Adipocyte (in vitro differentiated cells): ENCODE measurements at regions not wholly inside any gene's neighbourhood (a gene's known extent, or its start where the extent isn't known, plus 50 kb on each side); places are given as distances from the start of the nearest gene placed in this dataset.

Source experiments
- DNase-seq: peaks from one replicate; pipeline ENCODE4 v3.0.0-alpha.2; 2015; ENCODE audit warnings: low read depth
- H3K27me3 ChIP-seq: replicated peaks from 2 replicates; pipeline ENCODE4 v1.7.0; 2013; ENCODE audit warnings: mild to moderate bottlenecking, low read length, moderate library complexity; ENCODE audit not compliant: control insufficient read depth, insufficient read depth
- H3K36me3 ChIP-seq: 2 replicates; pipeline ENCODE4 v1.7.0; 2013; ENCODE audit warnings: low read length, mild to moderate bottlenecking, moderate library complexity; ENCODE audit not compliant: control insufficient read depth, insufficient read depth, severe bottlenecking
- H3K4me1 ChIP-seq: 2 replicates; pipeline ENCODE4 v1.7.0; 2013; ENCODE audit warnings: mild to moderate bottlenecking, low read length, moderate library complexity; ENCODE audit not compliant: control insufficient read depth, insufficient read depth
- H3K4me3 ChIP-seq: 2 replicates; pipeline ENCODE4 v1.7.0; 2013; ENCODE audit warnings: mild to moderate bottlenecking, low read length, moderate library complexity
- H3K9ac ChIP-seq: 2 replicates; pipeline ENCODE4 v1.7.0; 2013; ENCODE audit warnings: mild to moderate bottlenecking, low read length, moderate library complexity
- H3K9me3 ChIP-seq: 2 replicates; pipeline ENCODE4 v1.7.0; 2013; ENCODE audit warnings: mild to moderate bottlenecking, low read length, moderate library complexity; ENCODE audit not compliant: control insufficient read depth

DNA sequence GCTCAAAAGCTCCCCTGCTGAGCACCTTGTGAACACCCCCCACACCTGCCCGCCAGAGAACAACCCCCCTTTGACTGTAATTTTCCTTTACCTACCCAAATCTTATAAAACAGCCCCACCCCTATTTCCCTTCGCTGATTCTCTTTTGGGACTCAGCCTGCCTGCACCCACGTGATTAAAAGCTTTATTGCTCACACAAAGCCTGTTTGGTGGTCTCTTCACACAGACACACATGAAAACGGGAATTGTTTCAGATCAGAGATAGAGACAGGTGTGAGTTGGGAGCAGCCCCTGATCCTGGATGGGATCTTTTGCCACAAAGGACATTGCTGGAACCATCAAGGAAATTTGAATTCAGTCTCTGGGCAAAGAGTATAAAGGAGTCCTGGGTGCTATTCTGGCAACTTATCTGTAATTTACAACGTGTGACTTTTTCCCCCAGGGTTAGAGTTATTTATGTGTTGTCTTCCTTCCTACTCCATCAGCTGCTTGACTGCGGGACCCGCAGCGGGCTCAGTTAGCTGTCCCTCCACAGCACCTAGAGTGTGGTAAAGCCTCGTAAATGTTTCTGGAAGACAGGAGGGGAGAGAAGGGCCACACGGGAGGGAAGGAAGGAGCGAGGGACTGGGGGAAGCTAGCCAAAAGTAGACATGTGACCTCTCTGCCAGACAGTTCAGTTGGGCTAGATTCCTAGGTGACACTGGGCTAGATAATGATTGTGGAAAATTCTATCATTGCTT lies 437.0 kb downstream of the ZNF608 start:
- no peak for DNase-seq
- no peaks in the 10 kb centered on the region for H3K36me3 ChIP-seq
- H3K4me3 ChIP-seq, result no peak overlapping the region
- no peaks in the 10 kb centered on the region for H3K27me3 ChIP-seq
- H3K4me1 ChIP-seq, result no peaks in the 10 kb centered on the region
- H3K9me3 ChIP-seq, result no peaks in the 10 kb centered on the region
- H3K9ac ChIP-seq, result no peak overlapping the region

DNA sequence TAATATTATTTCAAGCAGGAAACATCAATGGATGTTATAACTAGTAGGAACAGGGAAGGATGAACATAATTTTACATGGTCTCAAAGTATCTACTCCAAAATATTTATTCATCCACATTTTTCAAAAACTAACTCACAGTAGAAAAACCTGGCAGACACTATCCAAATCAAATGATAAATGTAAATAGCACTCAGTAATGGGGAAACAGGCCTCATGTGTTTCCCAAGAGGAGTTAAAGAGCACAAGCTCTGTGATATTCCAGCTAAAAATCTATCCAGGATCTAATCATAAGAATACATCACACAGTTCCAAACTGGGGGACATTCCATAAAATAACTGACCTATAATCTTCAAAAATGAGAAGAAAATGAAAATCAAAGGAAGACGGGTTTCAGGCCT lies 443.1 kb downstream of the ZNF608 start:
- Histone ChIP-seq H3K4me3 (no peak overlapping the region), H3K36me3 (no peaks in the 10 kb centered on the region), H3K27me3 (no peaks in the 10 kb centered on the region), H3K9me3 (no peaks in the 10 kb centered on the region), H3K9ac (no peak overlapping the region), H3K4me1 (peaks cover 21% of the 10 kb centered on the region)
- DNase-seq, result no peak

DNA sequence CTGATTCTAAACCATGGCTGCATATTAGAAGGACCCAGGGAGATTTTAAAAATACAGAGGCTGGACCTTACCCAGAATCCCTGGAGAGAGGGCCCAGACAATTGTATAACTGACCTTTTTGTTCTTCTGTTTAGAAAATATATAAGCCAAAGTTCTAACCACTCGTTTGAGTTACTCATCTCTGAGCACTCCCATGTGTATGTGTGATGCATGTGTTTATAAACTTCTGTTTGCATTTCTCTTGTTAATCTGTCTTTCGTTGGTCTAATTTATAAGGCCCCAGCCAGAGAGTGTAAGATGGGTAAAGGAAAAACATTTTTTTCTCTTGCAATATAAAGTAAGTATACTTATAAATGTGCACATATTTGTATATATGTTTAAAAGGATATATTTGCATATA lies 443.9 kb downstream of the ZNF608 start:
- Histone ChIP-seq H3K4me1 (peaks cover 21% of the 10 kb centered on the region), H3K27me3 (no peaks in the 10 kb centered on the region), H3K9ac (no peak overlapping the region), H3K9me3 (no peaks in the 10 kb centered on the region), H3K36me3 (no peaks in the 10 kb centered on the region), H3K4me3 (no peak overlapping the region)
- DNase-seq, result no peak

DNA sequence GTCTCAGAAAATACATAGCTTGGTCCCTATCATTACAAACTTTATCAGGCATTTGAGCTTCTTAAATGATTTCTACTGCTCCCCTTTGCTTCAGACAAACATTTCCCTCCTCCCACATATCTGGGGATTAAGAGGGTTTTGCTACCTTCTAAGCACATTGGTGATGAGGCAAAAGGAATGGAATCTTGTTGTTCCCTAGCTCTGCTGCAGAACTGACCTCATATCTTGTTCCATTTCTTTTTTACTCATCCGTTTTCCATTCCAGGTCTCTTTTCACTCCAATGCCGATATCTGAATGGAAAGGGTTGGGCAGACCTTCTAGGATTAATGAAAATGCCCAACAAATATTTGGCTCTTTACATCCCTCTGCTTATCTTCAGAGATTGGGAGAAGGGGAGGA lies 444.6 kb downstream of the ZNF608 start:
- peak; percentile 69 for DNase-seq
- Histone ChIP-seq H3K27me3 (no peaks in the 10 kb centered on the region), H3K36me3 (no peaks in the 10 kb centered on the region), H3K4me1 (peaks cover 21% of the 10 kb centered on the region), H3K9me3 (no peaks in the 10 kb centered on the region), H3K4me3 (no peak overlapping the region), H3K9ac (no peak overlapping the region)

DNA sequence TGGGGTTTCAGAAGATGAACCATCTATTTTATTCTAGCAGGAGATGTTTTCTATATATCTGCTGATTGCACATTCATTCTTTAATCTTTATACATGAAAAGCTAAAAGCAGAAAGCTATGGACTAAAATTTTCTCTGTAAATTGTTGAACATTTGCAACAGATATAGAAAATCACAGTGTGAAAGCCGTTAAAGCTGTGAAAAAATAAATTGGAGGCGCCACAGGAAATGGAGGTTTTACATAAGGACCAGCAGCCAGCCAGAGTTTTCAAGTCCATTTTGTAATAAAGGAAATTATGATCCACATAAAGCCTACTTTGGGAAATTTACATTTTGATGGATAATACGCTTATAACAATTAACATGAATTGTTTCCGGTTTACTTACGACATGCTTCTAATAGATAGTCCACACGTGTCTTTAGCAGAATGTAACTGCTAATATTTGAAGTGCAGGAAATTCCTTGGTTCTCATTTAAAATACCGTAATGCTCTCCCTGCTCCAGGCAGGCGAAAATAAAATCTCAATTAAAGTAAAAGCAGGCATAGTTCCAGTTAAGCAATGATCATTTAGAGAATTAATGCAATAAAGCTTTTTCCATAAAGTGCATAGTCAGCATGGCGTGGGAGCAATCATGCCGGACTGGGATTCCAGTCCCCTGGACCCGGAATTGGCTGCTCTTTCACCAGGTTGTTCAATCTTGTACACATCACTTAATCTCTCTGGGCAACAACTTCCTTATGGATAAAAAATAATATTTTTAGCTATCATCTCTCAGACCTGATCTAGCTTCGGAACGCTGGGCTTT lies 445.4 kb downstream of the ZNF608 start:
- peaks cover 21% of the 10 kb centered on the region for H3K4me1 ChIP-seq
- H3K9ac ChIP-seq, result no peak overlapping the region
- no peaks in the 10 kb centered on the region for H3K27me3 ChIP-seq
- no peak for DNase-seq
- H3K4me3 ChIP-seq, result no peak overlapping the region
- H3K9me3 ChIP-seq, result no peaks in the 10 kb centered on the region
- H3K36me3 ChIP-seq, result no peaks in the 10 kb centered on the region

DNA sequence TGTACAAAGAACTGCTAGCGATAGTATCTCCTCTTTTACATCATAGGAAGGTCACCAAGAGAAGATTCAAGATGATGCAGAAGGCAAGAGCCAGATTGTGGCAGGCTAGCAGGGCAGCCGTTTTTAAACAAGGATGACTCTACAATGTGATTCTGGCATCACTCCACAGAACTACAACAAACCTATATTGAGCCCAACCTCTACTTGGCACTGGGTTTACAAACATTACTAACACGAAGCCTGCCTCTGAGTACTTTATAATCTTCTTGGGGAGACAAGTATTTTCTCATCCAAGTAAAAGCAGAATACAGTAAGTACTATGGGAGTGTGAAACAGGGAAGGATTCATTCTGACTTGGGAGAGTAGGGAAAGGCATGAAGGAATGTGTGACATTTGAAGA lies 448.6 kb downstream of the ZNF608 start:
- H3K4me3 ChIP-seq, result no peak overlapping the region
- H3K9me3 ChIP-seq, result no peaks in the 10 kb centered on the region
- peaks cover 13% of the 10 kb centered on the region for H3K4me1 ChIP-seq
- DNase-seq, result peak; percentile 19
- no peak overlapping the region for H3K9ac ChIP-seq
- no peaks in the 10 kb centered on the region for H3K36me3 ChIP-seq
- H3K27me3 ChIP-seq, result no peaks in the 10 kb centered on the region

DNA sequence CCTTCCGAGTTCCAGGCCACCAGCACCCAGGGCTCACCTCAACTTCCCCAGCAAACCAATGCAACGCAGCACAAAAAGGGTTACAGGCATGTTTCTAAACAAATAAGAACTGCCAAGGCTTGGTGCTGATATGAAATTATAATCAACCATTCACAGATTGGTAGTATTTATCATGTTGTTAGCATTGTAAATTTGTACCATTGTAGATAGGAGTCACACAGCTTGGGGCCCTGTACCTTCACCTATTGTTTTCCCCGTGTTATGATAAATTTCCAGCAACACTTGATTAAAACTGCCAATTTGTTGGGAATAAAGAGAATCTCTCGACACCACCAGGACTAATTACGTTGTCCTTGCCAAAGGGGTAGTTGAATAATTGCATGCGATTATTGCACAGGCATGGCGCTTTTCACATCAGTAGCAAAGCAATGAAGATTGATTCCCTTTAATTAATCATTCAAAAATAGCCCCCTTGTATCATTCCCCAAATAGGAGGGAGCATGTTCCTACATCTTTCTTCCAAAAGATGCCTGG lies 454.1 kb downstream of the ZNF608 start:
- H3K4me1 ChIP-seq, result no peaks in the 10 kb centered on the region
- no peak for DNase-seq
- H3K9ac ChIP-seq, result no peak overlapping the region
- H3K4me3 ChIP-seq, result no peak overlapping the region
- H3K36me3 ChIP-seq, result no peaks in the 10 kb centered on the region
- H3K27me3 ChIP-seq, result no peaks in the 10 kb centered on the region
- H3K9me3 ChIP-seq, result no peaks in the 10 kb centered on the region

DNA sequence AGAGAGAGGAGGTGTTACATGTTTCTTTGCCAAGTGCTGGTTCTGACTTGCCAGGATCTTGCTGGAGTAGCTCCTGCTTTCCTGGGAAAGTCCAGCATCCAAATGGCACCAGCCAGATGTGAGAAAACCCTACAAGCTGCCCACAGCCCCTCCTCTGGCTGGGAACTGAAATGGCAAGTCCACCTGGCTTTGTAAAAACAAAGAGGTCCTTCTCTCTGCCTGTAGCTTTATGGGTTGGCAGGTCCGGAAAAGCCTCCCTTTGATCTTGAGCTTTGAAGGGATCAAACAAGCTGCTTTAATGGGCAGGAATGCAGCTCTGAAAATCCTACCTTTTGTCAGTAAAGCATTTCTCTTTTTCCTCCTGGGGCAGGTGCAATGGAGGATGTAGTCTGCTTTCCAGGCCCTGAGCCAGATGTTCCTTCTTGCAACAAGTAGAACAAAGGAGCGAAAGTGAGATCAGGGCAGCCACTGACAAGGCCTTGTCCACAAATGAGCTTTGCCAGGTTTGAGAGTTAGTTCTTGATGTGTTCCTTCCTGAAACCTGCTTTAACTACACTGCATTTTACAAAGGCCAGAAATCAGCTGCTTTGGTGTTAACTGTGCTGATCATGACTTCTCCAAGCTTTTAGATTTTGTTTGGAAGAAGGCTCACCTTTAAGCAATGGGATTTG lies 456.7 kb downstream of the ZNF608 start:
- Histone ChIP-seq H3K36me3 (no peaks in the 10 kb centered on the region), H3K9ac (no peak overlapping the region), H3K9me3 (no peaks in the 10 kb centered on the region), H3K4me1 (no peaks in the 10 kb centered on the region), H3K27me3 (no peaks in the 10 kb centered on the region), H3K4me3 (no peak overlapping the region)
- DNase-seq, result no peak

DNA sequence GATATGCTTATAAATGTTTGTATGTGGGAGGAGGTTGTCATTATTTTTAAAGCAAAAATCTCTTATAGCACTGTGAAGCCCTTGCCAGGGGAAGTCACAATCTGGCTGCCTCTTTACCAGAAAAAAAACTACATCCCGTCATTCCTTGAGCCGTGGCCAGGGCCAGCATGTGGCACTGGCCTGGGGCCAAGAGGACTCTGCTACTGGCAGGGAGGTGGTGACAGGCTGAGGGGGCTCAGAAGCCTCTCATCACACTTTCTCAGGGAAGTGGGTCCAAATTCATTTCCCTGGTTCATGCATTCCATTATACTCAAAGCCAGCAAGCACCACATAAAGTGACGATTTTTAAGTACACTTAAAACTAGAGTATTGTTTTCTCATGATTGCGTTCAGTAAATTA lies 457.3 kb downstream of the ZNF608 start:
- H3K4me3 ChIP-seq, result no peak overlapping the region
- H3K36me3 ChIP-seq, result no peaks in the 10 kb centered on the region
- no peaks in the 10 kb centered on the region for H3K4me1 ChIP-seq
- no peak overlapping the region for H3K9ac ChIP-seq
- no peaks in the 10 kb centered on the region for H3K9me3 ChIP-seq
- no peaks in the 10 kb centered on the region for H3K27me3 ChIP-seq
- DNase-seq, result no peak

DNA sequence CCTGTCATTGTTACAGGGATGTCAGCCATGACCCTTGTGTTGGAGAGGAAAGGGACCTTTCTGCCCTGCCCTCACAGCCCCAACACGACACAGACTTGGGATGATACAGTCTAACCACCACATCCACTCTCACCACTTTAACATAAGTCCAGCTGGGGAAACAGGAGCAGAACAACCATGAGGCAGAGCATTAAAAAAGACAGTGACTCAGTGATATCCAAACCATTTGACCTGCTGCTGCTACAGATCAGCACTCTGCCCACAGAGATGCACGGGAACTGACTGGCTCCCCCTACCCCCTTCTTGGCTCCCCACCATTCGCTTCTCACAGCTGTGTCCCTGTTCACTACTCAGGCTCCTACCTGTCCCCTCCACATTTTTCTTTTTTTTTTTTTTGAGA lies 458.6 kb downstream of the ZNF608 start:
- Histone ChIP-seq H3K27me3 (no peaks in the 10 kb centered on the region), H3K4me1 (no peaks in the 10 kb centered on the region), H3K9ac (no peak overlapping the region), H3K36me3 (no peaks in the 10 kb centered on the region), H3K4me3 (no peak overlapping the region), H3K9me3 (no peaks in the 10 kb centered on the region)
- DNase-seq, result no peak

DNA sequence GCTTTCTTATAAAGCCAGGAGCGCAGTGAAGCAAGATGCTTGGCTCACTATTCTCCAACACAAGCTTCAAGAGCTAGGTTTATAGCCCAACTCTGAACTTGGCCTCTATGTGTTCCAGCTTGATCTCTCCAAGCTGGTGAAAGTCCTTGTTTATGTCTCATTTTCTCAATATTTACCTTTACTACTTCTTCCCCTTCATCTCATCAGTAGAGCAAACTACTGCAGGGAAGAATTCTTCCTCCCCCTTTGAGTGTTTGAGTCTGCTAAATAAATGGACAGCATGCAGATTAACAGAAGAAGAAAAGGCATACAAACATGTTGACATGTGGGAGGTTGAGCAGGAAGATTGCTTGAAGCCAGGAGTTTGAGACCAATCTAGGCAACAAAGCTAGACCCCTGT lies 460.7 kb downstream of the ZNF608 start:
- H3K27me3 ChIP-seq, result no peaks in the 10 kb centered on the region
- no peak overlapping the region for H3K4me3 ChIP-seq
- H3K9me3 ChIP-seq, result no peaks in the 10 kb centered on the region
- H3K9ac ChIP-seq, result no peak overlapping the region
- no peak for DNase-seq
- H3K4me1 ChIP-seq, result no peaks in the 10 kb centered on the region
- H3K36me3 ChIP-seq, result no peaks in the 10 kb centered on the region
